ACC112 (cell line): ENCODE measurements at regions not wholly inside any gene's neighbourhood (a gene's known extent, or its start where the extent isn't known, plus 50 kb on each side); places are given as distances from the start of the nearest gene placed in this dataset.
"Not testable (repeated sequence)": the region's sequence is repeated elsewhere in the genome, so short reads cannot be mapped to it uniquely, and the experiment has no call there.

ENCODE experiments used
- H2AFZ ChIP-seq: fragments of 200-600 bp; sonication (generic); one replicate; pipeline ENCODE4 v1.6.0; 2017; ENCODE audit warnings: antibody characterized with exemption, low read length; ENCODE audit not compliant: unreplicated experiment
- H3K27ac ChIP-seq: fragments of 200-600 bp; sonication (generic); 2 replicates; pipeline ENCODE4 v1.5.1; 2014; ENCODE audit warnings: low read depth, mild to moderate bottlenecking, antibody characterized with exemption, low read length, moderate library complexity
- H3K27me3 ChIP-seq: fragments of 200-600 bp; sonication (generic); 2 replicates; pipeline ENCODE4 v1.6.1; 2014; ENCODE audit warnings: mild to moderate bottlenecking, antibody characterized with exemption, low read length, moderate library complexity, mixed read lengths; ENCODE audit not compliant: insufficient read depth
- H3K36me3 ChIP-seq: fragments of 200-600 bp; sonication (generic); 2 replicates; pipeline ENCODE4 v1.6.1; 2016; ENCODE audit warnings: mild to moderate bottlenecking, antibody characterized with exemption, low read length, moderate library complexity, mixed read lengths; ENCODE audit not compliant: insufficient read depth
- H3K4me1 ChIP-seq: fragments of 200-600 bp; sonication (generic); one replicate; pipeline ENCODE4 v1.6.1; 2016; ENCODE audit warnings: low read length, mixed read lengths; ENCODE audit not compliant: insufficient read depth, unreplicated experiment, control insufficient read depth
- H3K4me3 ChIP-seq: fragments of 200-600 bp; sonication (generic); 2 replicates; pipeline ENCODE4 v1.5.1; 2014; ENCODE audit warnings: mild to moderate bottlenecking, low read depth, low read length
- H3K79me2 ChIP-seq: fragments of 200-600 bp; sonication (generic); one replicate; pipeline ENCODE4 v1.6.0; 2016; ENCODE audit warnings: low read length; ENCODE audit not compliant: control insufficient read depth, unreplicated experiment, insufficient read depth

GRCh38 chr16:18204309-18204708, 132.2 kb downstream of the NPIPA8 start:
- not testable (repeated sequence) for H3K79me2 ChIP-seq, H2AFZ ChIP-seq, H3K4me3 ChIP-seq, H3K4me1 ChIP-seq, H3K27me3 ChIP-seq, H3K27ac ChIP-seq, H3K36me3 ChIP-seq

DNA sequence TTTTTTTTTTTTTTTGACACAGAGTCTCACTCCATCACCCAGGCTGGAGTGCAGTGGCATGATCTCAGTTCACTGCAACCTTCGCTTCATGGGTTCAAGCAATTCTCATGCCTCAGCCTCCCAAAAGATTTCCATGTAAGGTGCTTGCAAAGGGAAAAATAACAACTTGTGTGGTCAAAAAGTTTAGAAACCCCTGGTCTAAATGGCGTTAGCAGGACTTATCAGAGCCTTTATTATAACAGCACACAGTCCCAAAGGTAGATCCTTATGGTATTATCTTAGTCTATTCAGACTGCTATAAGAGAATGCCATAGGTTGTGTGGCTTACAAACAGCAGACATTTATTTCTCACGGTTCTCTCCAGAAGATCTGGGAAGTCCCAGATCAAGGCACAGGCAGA, 135.0 kb downstream of the NPIPA8 start:
- H3K36me3 ChIP-seq, H3K27me3 ChIP-seq: not testable (repeated sequence)

GRCh38 chr16:18192389-18192788, 144.1 kb downstream of the NPIPA8 start:
- H3K4me1 ChIP-seq, H2AFZ ChIP-seq, H3K4me3 ChIP-seq, H3K79me2 ChIP-seq, H3K27ac ChIP-seq, H3K36me3 ChIP-seq, H3K27me3 ChIP-seq: not testable (repeated sequence)

More for the DNA sequence above, 135.0 kb downstream of the NPIPA8 start:
- H3K79me2 ChIP-seq, H3K4me1 ChIP-seq, H3K4me3 ChIP-seq, H2AFZ ChIP-seq, H3K27ac ChIP-seq: not testable (repeated sequence)

- not testable (repeated sequence) for H3K79me2 ChIP-seq
Measured at GRCh38 chr16:18190179-18190578, 146.4 kb downstream of the NPIPA8 start.

DNA sequence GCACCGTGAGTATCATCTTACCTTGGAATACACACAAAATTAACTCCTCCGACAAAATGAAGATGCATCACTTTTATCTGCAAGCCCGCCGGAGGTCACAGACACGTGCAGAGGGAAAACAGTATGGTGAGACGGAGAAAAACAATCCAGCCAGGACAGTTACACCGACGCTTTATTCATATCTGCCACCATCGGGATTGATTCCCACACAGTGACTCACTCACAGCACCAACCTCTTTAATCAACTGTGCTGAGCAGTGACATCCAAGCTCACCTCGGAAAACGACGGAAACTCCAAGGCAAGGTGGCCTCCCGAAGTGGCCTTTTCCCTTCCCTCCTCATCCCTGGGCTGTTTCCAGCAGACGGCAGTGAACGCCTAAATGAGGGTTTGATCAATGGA, 151.8 kb downstream of the NPIPA8 start:
- not testable (repeated sequence) for H3K27ac ChIP-seq, H3K36me3 ChIP-seq, H3K4me1 ChIP-seq, H3K4me3 ChIP-seq, H2AFZ ChIP-seq, H3K27me3 ChIP-seq, H3K79me2 ChIP-seq

More at GRCh38 chr16:18190179-18190578, 146.4 kb downstream of the NPIPA8 start:
- H3K36me3 ChIP-seq, H3K27me3 ChIP-seq, H2AFZ ChIP-seq, H3K4me3 ChIP-seq, H3K27ac ChIP-seq, H3K4me1 ChIP-seq: not testable (repeated sequence)

DNA sequence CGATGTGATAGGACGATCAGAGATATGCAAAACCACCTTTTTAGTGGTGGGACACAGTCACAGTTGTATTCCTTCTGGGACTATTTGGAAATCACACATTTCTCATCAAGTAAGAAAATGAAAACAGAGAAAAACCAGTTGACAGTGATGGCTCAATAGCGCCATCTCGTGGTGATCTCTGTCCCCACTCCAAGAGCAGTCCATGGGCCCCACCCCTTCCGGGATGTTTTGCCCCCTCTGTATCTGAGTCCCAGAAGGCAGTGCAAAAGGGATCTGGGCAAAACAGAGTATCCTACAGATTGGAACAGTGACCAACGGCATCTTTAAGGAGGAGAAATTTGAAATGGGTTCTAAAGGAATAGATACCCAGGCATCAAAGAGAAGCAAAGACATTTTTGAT, 155.5 kb downstream of the NPIPA8 start:
- not testable (repeated sequence) for H3K27me3 ChIP-seq, H3K36me3 ChIP-seq, H2AFZ ChIP-seq, H3K4me3 ChIP-seq, H3K79me2 ChIP-seq, H3K27ac ChIP-seq, H3K4me1 ChIP-seq

DNA sequence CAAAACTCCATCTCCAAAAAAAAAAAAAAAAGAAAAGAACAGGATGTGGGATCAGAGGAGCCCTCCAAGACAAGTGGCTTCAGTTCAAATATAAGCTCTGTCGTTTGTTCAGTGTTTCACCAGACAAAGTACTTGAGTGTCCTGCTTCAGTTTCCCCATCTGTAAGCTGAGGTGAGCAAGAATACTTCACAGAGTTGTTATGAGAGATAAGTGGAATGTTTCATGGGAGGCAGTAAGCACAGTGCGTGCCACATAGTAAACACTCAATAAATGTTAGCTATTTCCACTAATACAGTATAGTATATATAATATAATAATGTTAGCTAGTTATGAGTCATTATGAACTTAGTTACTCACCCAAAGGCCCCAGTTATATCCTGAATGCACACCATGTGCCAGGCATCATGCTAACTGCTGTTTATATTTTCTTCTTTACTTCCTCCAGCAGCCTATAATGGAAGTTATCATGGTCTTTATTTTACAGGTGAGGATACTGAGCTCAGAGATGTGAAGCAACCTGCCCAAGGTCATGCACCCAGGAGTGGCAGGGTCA, 162.5 kb downstream of the NPIPA8 start:
- not testable (repeated sequence) for H3K4me3 ChIP-seq, H3K36me3 ChIP-seq, H3K27me3 ChIP-seq, H3K4me1 ChIP-seq, H2AFZ ChIP-seq, H3K79me2 ChIP-seq, H3K27ac ChIP-seq

- not testable (repeated sequence) for H3K4me3 ChIP-seq, H3K27ac ChIP-seq, H3K4me1 ChIP-seq, H3K27me3 ChIP-seq, H3K79me2 ChIP-seq, H2AFZ ChIP-seq, H3K36me3 ChIP-seq
Measured at GRCh38 chr16:18162293-18162692, 174.2 kb downstream of the NPIPA8 start.

DNA sequence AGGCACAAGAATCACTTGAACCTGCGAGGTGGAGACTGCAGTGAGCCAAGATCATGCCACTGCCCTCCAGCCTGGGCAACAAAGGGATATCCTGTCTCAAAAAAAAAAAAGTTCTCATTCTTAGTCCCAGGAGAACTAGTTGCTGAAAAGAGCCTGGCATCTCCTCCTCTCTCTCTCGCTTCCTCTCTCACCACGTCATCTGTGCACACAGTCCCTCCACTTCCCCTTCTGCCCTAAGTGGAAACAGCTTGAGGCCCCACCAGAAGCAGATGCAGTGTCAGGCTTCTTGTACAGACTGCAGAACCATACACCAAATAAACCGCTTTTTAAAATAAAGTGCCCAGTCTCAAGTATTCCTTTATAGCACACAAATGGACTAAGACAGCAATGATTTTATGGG, 175.3 kb downstream of the NPIPA8 start:
- H3K4me1 ChIP-seq, H3K27ac ChIP-seq, H3K36me3 ChIP-seq, H3K4me3 ChIP-seq, H3K27me3 ChIP-seq, H2AFZ ChIP-seq, H3K79me2 ChIP-seq: not testable (repeated sequence)

DNA sequence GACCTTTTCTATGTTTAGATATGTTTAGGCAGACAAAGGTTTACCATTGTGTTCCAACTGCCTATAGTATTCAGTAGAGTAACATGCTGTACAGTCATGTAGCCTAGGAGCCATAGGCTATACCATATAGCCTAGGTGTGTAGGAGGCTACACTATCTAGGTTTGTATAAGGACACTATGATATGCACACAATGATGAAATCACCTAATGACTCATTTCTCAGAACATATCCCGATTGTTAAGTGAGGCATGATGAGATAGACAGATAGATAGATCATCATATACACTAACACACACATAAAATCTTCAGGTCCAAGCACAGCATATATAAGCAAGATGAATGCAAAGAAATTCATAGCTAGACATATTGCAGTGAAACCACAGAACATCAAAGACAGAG, 177.4 kb downstream of the NPIPA8 start:
- not testable (repeated sequence) for H3K36me3 ChIP-seq, H3K4me1 ChIP-seq, H3K27ac ChIP-seq, H2AFZ ChIP-seq, H3K79me2 ChIP-seq, H3K4me3 ChIP-seq, H3K27me3 ChIP-seq

DNA sequence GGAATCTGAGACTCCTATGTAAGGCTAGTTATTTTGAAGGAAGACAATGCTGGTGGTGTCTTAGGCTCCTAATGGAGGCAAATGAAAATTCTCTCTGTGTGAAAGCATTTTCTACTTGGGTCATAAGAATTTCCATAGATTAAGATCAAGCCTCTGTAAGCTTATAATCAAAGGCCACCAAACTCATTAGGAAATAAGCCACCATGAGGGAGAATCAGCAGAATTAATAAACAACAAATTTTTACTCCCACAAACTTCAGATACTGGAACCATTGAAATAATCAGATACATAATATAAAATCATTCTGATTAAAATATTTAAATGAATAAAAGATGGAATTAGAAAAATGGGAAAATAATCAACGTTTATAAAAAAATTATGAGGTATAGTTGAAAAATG, 178.7 kb downstream of the NPIPA8 start:
- not testable (repeated sequence) for H3K27ac ChIP-seq, H2AFZ ChIP-seq, H3K36me3 ChIP-seq, H3K4me3 ChIP-seq, H3K79me2 ChIP-seq, H3K4me1 ChIP-seq, H3K27me3 ChIP-seq

DNA sequence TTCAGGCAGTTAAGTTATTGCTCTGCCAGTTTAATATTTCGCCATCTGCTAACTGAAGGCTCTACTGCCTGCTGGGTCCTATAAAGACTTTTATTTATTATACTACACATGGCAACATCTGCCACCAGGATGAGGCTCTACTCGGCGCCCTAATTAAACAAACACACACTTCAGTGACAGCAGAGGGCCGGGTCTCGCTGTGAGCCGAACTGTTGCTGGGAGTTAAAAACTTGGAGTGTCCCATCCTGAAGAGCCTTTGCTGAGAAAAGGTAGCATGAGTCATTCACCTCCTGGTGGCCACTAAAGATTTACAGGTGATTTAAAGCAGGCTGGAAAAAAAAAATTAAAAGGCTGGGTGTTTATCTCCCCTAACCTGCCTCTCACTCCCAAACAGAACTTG, 183.7 kb downstream of the NPIPA8 start:
- H2AFZ ChIP-seq, H3K27me3 ChIP-seq, H3K36me3 ChIP-seq, H3K27ac ChIP-seq, H3K4me1 ChIP-seq, H3K79me2 ChIP-seq, H3K4me3 ChIP-seq: not testable (repeated sequence)
